Neural cell (in vitro differentiated cells): ENCODE measurements at regions not wholly inside any gene's neighbourhood (a gene's known extent, or its start where the extent isn't known, plus 50 kb on each side); places are given as distances from the start of the nearest gene placed in this dataset.
A peak's percentile ranks its signal among the peaks of the same experiment; 100 is the strongest.

Experiments
- H2AFZ ChIP-seq: fragments of 200-600, 300-800 bp; sonication (generic), shearing (Covaris generic); 2 replicates; pipeline ENCODE4 v1.6.0; 2014; ENCODE audit warnings: low read depth, mild to moderate bottlenecking, antibody characterized with exemption, low read length, moderate library complexity
- H3F3A ChIP-seq: fragments of 200-600 bp; shearing (Covaris generic); 2 replicates; pipeline ENCODE4 v1.6.1; 2016; ENCODE audit warnings: mild to moderate bottlenecking, moderate library complexity, mixed read lengths, antibody characterized with exemption, low read length; ENCODE audit not compliant: insufficient read depth, poor library complexity, severe bottlenecking
- H3K27ac ChIP-seq: fragments of 200-600, 300-800 bp; sonication (generic), shearing (Covaris generic); 2 replicates; pipeline ENCODE4 v1.5.1; 2014; ENCODE audit warnings: mild to moderate bottlenecking, low read length, moderate library complexity
- H3K27me3 ChIP-seq: fragments of 300-800, 200-600 bp; sonication (generic), shearing (Covaris generic); 2 replicates; pipeline ENCODE4 v1.6.0; 2014; ENCODE audit warnings: mild to moderate bottlenecking, low read depth, low read length, moderate library complexity; ENCODE audit not compliant: insufficient read depth
- H3K36me3 ChIP-seq: fragments of 300-800, 200-600 bp; sonication (generic), shearing (Covaris generic); 2 replicates; pipeline ENCODE4 v1.5.1; 2014; ENCODE audit warnings: mild to moderate bottlenecking, antibody characterized with exemption, low read length, moderate library complexity; ENCODE audit not compliant: insufficient read depth
- H3K4me2 ChIP-seq: fragments of 300-800, 200-600 bp; sonication (generic), shearing (Covaris generic); 2 replicates; pipeline ENCODE4 v1.6.0; 2014; ENCODE audit warnings: mild to moderate bottlenecking, low read length
- H3K4me3 ChIP-seq: fragments of 300-800, 200-600 bp; sonication (generic), shearing (Covaris generic); 2 replicates; pipeline ENCODE4 v1.5.1; 2014; ENCODE audit warnings: mild to moderate bottlenecking, low read length, moderate library complexity
- H3K79me2 ChIP-seq: fragments of 200-600 bp; shearing (Covaris generic); replicated peaks from 2 replicates; pipeline ENCODE4 v1.6.0; 2014; ENCODE audit warnings: mild to moderate bottlenecking, low read length, moderate library complexity; ENCODE audit not compliant: insufficient read depth
- H3K9ac ChIP-seq: fragments of 300-800, 200-600 bp; sonication (generic), shearing (Covaris generic); 2 replicates; pipeline ENCODE4 v1.6.1; 2016; ENCODE audit warnings: mild to moderate bottlenecking, low read length, mixed read lengths
- H3K9me2 ChIP-seq: fragments of 200-600 bp; shearing (Covaris generic); 2 replicates; pipeline ENCODE4 v1.6.1; 2016; ENCODE audit warnings: mild to moderate bottlenecking, low read length, mixed read lengths; ENCODE audit not compliant: insufficient read depth
- H3K9me3 ChIP-seq: fragments of 200-600, 300-800 bp; sonication (generic), shearing (Covaris generic); 2 replicates; pipeline ENCODE4 v1.6.1; 2016; ENCODE audit warnings: mild to moderate bottlenecking, mixed run types, low read length, moderate library complexity, mixed read lengths
- H4K20me1 ChIP-seq: fragments of 200-600 bp; shearing (Covaris generic); 2 replicates; pipeline ENCODE4 v1.6.1; 2016; ENCODE audit warnings: mild to moderate bottlenecking, mixed run types; ENCODE audit not compliant: insufficient read depth
- CTCF ChIP-seq: fragments of 450-650 bp; IDR thresholded peaks from 2 replicates; pipeline ENCODE4 v1.5.1; 2014; ENCODE audit warnings: antibody characterized with exemption, mild to moderate bottlenecking, moderate library complexity; ENCODE audit not compliant: poor library complexity, severe bottlenecking
- EP300 ChIP-seq: fragments of 450-650 bp; conservative IDR thresholded peaks from 2 replicates; pipeline ENCODE4 v1.6.1; 2014; ENCODE audit warnings: antibody characterized with exemption, mild to moderate bottlenecking, moderate library complexity; ENCODE audit not compliant: poor library complexity, severe bottlenecking
- EZH2 ChIP-seq: fragments of 200-600, 300-800 bp; shearing (Covaris generic), sonication (generic); IDR thresholded peaks from 2 replicates; pipeline ENCODE4 v1.6.1; 2014; ENCODE audit warnings: antibody characterized with exemption, low read length, borderline replicate concordance, mild to moderate bottlenecking; ENCODE audit not compliant: insufficient read depth, poor library complexity, severe bottlenecking
- MXI1 ChIP-seq: fragments of 450-650 bp; conservative IDR thresholded peaks from 2 replicates; pipeline ENCODE4 v1.6.1; 2014; ENCODE audit warnings: antibody characterized with exemption, mild to moderate bottlenecking; ENCODE audit not compliant: poor library complexity, severe bottlenecking
- POLR2AphosphoS5 ChIP-seq: IDR thresholded peaks from 2 replicates; pipeline ENCODE4 v1.6.1; 2012
- RAD21 ChIP-seq: fragments of 450-650 bp; conservative IDR thresholded peaks from 2 replicates; pipeline ENCODE4 v1.6.1; 2014; ENCODE audit warnings: antibody characterized with exemption, mild to moderate bottlenecking, moderate library complexity
- SMC3 ChIP-seq: fragments of 450-650 bp; conservative IDR thresholded peaks from 2 replicates; pipeline ENCODE4 v1.6.1; 2014; ENCODE audit warnings: antibody characterized with exemption, mild to moderate bottlenecking, moderate library complexity; ENCODE audit not compliant: poor library complexity
- TAF1 ChIP-seq: IDR thresholded peaks from 2 replicates; pipeline ENCODE4 v1.6.1; 2012; ENCODE audit warnings: low read depth
- TF ChIP-seq, protein P1 (sequence below): IDR thresholded peaks from 2 replicates; pipeline ENCODE4 v1.6.1; 2012; ENCODE audit warnings: borderline replicate concordance

GRCh38 chr10:130580975-130581374 is 444.8 kb downstream of the GLRX3 start:
- Histone ChIP-seq H3K36me3 (no peaks in the 10 kb centered on the region), H3K27me3 (no peaks in the 10 kb centered on the region), H4K20me1 (no peaks in the 10 kb centered on the region), H3F3A (no peaks in the 10 kb centered on the region), H2AFZ (no peak overlapping the region), H3K4me2 (no peak overlapping the region), H3K4me3 (no peak overlapping the region), H3K9ac (no peak overlapping the region), H3K27ac (no peak overlapping the region), H3K79me2 (no peaks in the 10 kb centered on the region), H3K9me3 (no peaks in the 10 kb centered on the region), H3K9me2 (no peaks in the 10 kb centered on the region)
- TF ChIP-seq EP300 = no peak

- H3K4me2 ChIP-seq = no peak overlapping the region
- TF ChIP-seq MXI1 (no peak), RAD21 (no peak), POLR2AphosphoS5 (no peak), TAF1 (no peak), CTCF (no peak), EP300 (no peak), SMC3 (no peak), EZH2 (no peak)
- TF ChIP-seq, protein P1, sequence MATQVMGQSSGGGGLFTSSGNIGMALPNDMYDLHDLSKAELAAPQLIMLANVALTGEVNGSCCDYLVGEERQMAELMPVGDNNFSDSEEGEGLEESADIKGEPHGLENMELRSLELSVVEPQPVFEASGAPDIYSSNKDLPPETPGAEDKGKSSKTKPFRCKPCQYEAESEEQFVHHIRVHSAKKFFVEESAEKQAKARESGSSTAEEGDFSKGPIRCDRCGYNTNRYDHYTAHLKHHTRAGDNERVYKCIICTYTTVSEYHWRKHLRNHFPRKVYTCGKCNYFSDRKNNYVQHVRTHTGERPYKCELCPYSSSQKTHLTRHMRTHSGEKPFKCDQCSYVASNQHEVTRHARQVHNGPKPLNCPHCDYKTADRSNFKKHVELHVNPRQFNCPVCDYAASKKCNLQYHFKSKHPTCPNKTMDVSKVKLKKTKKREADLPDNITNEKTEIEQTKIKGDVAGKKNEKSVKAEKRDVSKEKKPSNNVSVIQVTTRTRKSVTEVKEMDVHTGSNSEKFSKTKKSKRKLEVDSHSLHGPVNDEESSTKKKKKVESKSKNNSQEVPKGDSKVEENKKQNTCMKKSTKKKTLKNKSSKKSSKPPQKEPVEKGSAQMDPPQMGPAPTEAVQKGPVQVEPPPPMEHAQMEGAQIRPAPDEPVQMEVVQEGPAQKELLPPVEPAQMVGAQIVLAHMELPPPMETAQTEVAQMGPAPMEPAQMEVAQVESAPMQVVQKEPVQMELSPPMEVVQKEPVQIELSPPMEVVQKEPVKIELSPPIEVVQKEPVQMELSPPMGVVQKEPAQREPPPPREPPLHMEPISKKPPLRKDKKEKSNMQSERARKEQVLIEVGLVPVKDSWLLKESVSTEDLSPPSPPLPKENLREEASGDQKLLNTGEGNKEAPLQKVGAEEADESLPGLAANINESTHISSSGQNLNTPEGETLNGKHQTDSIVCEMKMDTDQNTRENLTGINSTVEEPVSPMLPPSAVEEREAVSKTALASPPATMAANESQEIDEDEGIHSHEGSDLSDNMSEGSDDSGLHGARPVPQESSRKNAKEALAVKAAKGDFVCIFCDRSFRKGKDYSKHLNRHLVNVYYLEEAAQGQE = no peak
- H2AFZ ChIP-seq = no peak overlapping the region
These were observed 451.5 kb downstream of the GLRX3 start for GRCh38 chr10:130587718-130588117.

GRCh38 chr10:130606001-130606405 is 469.8 kb downstream of the GLRX3 start:
- no peaks in the 10 kb centered on the region for H3K36me3 ChIP-seq
- TF ChIP-seq TAF1 (no peak), EP300 (peak; percentile 26), CTCF (no peak)
- H3K27ac ChIP-seq = no peak overlapping the region
- H3K27me3 ChIP-seq = no peaks in the 10 kb centered on the region
- no peak overlapping the region for H2AFZ ChIP-seq
- no peak overlapping the region for H3K4me2 ChIP-seq
- H3K4me3 ChIP-seq = peak overlapping the region; percentile 12
- H3K9me2 ChIP-seq = no peaks in the 10 kb centered on the region
- H3K9ac ChIP-seq = no peak overlapping the region
- H3K9me3 ChIP-seq = no peaks in the 10 kb centered on the region
- no peaks in the 10 kb centered on the region for H3K79me2 ChIP-seq
- H4K20me1 ChIP-seq = no peaks in the 10 kb centered on the region
- H3F3A ChIP-seq = no peaks in the 10 kb centered on the region

More at GRCh38 chr10:130587718-130588117, 451.5 kb downstream of the GLRX3 start:
- no peaks in the 10 kb centered on the region for H3K79me2 ChIP-seq
- H3K36me3 ChIP-seq = no peaks in the 10 kb centered on the region
- no peaks in the 10 kb centered on the region for H3F3A ChIP-seq
- no peaks in the 10 kb centered on the region for H3K27me3 ChIP-seq
- H4K20me1 ChIP-seq = no peaks in the 10 kb centered on the region
- no peaks in the 10 kb centered on the region for H3K9me2 ChIP-seq
- no peak overlapping the region for H3K27ac ChIP-seq
- H3K4me3 ChIP-seq = no peak overlapping the region
- no peak overlapping the region for H3K9ac ChIP-seq
- no peaks in the 10 kb centered on the region for H3K9me3 ChIP-seq
